Stimulated activated naive B cell treated with anti-CD40 and anti-IgM and Interleukin-4, amounts not matched to agents 10 μg/mL and 1 μg/mL and 100 μg/mL, for 72 hours (primary cell): ENCODE measurements at regions not wholly inside any gene's neighbourhood (a gene's known extent, or its start where the extent isn't known, plus 50 kb on each side); places are given as distances from the start of the nearest gene placed in this dataset.

Experiments
- ATAC-seq, 2 donors: fragments of 150-1000 bp; cut with Tn5 transposase; replicated peaks; 2 replicates each; pipeline ENCODE4 v1.10.0; 2021; ENCODE audit warnings: moderate library complexity in 1 of 2
- DNase-seq: peaks from one replicate; pipeline ENCODE4 v3.0.0; 2021
- H3K27ac Mint-ChIP-seq: one replicate; pipeline ENCODE4 v1.8.0; 2022; ENCODE audit warnings: mild to moderate bottlenecking, mixed read lengths
- H3K27me3 Mint-ChIP-seq, 2 donors: one replicate each; pipeline ENCODE4 v1.8.0; 2022; ENCODE audit warnings: mixed read lengths in 2 of 2
- H3K36me3 Mint-ChIP-seq, 2 donors: one replicate each; pipeline ENCODE4 v1.8.0; 2022; ENCODE audit warnings: mixed read lengths in 2 of 2, mild to moderate bottlenecking in 1 of 2
- H3K4me1 Mint-ChIP-seq, 2 donors: one replicate each; pipeline ENCODE4 v1.8.0; 2022; ENCODE audit warnings: mixed read lengths in 2 of 2, mild to moderate bottlenecking in 1 of 2
- H3K4me3 Mint-ChIP-seq, 2 donors: one replicate each; pipeline ENCODE4 v1.8.0; 2022; ENCODE audit warnings: mild to moderate bottlenecking in 2 of 2, mixed read lengths in 2 of 2, moderate library complexity in 1 of 2
- H3K9me3 Mint-ChIP-seq, 2 donors: one replicate each; pipeline ENCODE4 v1.8.0; 2022; ENCODE audit warnings: mixed read lengths in 2 of 2, mild to moderate bottlenecking in 1 of 2

DNA sequence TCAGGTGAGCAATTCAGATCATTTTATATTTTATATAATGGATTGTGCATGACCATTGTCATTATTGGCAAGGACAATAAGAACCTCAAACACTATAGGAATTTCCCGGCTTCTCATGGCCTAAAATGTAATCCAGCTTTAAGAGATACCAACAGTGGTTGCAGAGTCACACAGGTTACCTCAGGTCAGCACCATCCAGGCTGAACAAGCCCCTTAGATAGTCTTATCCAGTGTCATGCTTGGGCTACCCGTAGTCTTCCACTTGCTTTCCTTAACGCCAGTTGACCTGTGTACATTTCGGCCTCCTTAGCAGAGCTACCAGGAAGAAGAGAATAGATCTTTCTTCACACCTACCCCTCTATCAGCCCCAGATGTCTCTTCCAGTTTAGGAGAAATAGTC lies 293.3 kb upstream of the SYT4 start:
- ATAC-seq = no peak
- Mint-ChIP-seq H3K9me3 (no peaks in the 10 kb centered on the region), H3K4me1 (no peaks in the 10 kb centered on the region), H3K4me3 (no peak overlapping the region), H3K36me3 (no peaks in the 10 kb centered on the region), H3K27ac (no peak overlapping the region), H3K27me3 (peaks cover 7 to 13% of the 10 kb centered on the region in 2 donors)
- no peak for DNase-seq

DNA sequence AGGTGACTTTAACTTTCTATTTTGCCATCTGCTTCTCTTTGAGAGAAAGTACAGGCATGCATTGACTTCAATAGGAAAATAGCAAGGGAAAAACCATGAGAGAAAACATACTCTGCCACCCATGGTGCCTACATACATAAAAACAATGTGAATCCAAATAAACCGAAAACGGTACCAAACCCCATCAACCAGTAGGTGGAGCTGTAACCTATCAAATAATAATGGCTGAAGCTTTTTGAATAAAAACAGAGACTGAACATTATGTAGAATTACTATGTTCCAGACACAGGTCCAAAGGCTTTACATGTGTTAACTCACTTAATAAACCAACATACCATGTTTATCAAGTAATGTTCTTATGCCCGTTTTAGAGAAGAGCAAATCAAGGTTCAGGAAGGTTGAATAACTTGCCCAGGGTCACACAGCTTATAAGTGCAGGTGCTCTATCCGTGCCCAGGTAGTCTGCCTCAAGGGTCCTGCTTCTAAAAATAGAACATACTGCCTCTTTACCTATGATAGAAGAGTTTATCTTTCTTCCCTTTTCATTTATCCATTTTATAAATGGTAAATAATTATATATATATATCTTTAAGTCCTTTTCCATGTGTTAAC lies 293.9 kb upstream of the SYT4 start:
- H3K27ac Mint-ChIP-seq = no peak overlapping the region
- DNase-seq = no peak
- ATAC-seq = peak in 1 of 2 donors; percentile 38
- no peak overlapping the region for H3K4me3 Mint-ChIP-seq
- H3K9me3 Mint-ChIP-seq = no peaks in the 10 kb centered on the region
- no peaks in the 10 kb centered on the region for H3K4me1 Mint-ChIP-seq
- H3K27me3 Mint-ChIP-seq = peaks cover 7 to 13% of the 10 kb centered on the region in 2 donors
- no peaks in the 10 kb centered on the region for H3K36me3 Mint-ChIP-seq

DNA sequence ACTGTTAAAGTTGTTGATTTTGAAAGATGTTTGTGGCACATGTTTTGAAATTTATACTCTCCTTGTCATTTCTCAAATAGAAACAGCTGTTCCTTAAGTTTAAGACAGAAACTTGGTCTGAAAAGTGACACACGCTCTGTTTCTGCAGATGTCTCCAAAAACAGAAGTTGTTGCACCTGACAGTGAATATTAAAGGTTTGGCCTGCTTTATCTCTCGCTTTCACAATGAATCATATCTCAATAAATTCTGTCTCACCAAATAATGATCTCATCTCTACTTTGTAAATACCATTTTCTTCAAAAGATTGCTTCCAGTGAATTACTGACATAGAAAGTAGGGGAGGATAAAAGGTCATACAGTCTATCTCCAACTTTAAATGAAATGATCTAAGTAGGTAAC lies 294.9 kb upstream of the SYT4 start:
- peaks cover 7 to 13% of the 10 kb centered on the region in 2 donors for H3K27me3 Mint-ChIP-seq
- peak; percentile 47 to 62 for ATAC-seq
- H3K36me3 Mint-ChIP-seq = no peaks in the 10 kb centered on the region
- H3K27ac Mint-ChIP-seq = no peak overlapping the region
- no peaks in the 10 kb centered on the region for H3K4me1 Mint-ChIP-seq
- no peaks in the 10 kb centered on the region for H3K9me3 Mint-ChIP-seq
- DNase-seq = no peak
- no peak overlapping the region for H3K4me3 Mint-ChIP-seq

DNA sequence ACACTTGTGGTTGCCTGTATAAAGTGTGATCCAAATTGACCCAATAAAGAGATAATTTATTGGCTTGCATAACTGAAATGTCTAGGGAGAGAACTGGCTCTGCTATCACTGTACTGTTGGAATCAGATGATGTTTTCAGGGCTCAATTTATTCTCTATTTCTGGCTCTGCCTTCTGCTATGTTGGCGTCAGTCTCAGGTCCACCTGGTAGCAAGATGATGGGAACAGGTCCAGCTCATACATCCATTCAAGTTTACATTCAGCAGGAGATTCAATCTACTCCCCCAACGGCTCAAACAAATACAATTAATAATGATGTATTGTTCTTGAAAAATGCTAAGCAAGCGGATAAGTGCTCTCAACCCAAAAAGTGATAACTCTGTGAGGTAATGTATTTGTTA lies 297.7 kb upstream of the SYT4 start:
- no peak for DNase-seq
- Mint-ChIP-seq H3K4me3 (no peak overlapping the region), H3K36me3 (no peaks in the 10 kb centered on the region), H3K27me3 (peaks cover 3 to 6% of the 10 kb centered on the region in 2 donors), H3K9me3 (no peaks in the 10 kb centered on the region), H3K27ac (no peak overlapping the region), H3K4me1 (no peaks in the 10 kb centered on the region)
- ATAC-seq = no peak

DNA sequence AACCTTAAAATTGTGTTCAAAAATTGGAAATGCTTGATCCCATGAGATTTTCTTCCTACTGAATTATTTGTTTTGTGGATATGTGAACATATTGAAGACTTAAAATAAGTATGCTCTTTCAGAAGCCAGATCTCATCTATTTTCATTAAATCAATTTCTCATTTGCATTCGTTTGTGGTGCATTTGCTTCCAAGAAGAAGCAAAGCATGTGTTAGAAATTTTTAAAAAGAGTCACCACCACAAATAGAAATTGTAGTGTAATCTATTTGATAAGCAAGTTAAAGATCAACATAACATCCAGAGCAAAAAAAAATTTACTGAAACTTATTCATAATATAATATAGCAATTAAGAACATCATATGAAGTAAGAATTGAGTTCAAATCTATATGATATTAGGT lies 300.9 kb upstream of the SYT4 start:
- no peak overlapping the region for H3K4me3 Mint-ChIP-seq
- no peak overlapping the region for H3K27ac Mint-ChIP-seq
- peaks cover 3 to 6% of the 10 kb centered on the region in 2 donors for H3K27me3 Mint-ChIP-seq
- DNase-seq (no peak), ATAC-seq (no peak)
- H3K9me3 Mint-ChIP-seq = no peaks in the 10 kb centered on the region
- H3K36me3 Mint-ChIP-seq = no peaks in the 10 kb centered on the region
- H3K4me1 Mint-ChIP-seq = no peaks in the 10 kb centered on the region

DNA sequence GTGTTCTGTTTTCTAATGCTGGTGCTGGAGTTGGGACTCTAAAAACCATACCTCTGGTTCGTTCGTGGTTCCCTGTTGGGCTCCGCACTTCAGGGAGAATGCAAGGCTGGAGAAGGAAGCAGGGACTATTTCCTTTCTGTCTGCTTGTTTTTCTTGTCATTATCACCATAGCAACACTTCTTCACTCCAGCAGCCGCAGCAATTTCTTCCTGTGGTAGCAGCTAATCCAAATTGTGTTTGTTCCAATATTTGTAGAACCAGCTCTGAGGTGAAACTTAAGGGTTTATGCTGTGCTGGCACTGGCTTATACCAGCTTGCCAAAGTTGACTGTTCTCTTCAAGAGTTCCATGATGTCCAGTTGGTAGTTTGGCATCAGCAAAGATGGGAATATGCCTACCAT lies 301.4 kb upstream of the SYT4 start:
- H3K9me3 Mint-ChIP-seq = no peaks in the 10 kb centered on the region
- ATAC-seq = no peak
- H3K27me3 Mint-ChIP-seq = peaks cover 3 to 5% of the 10 kb centered on the region in 2 donors

DNA sequence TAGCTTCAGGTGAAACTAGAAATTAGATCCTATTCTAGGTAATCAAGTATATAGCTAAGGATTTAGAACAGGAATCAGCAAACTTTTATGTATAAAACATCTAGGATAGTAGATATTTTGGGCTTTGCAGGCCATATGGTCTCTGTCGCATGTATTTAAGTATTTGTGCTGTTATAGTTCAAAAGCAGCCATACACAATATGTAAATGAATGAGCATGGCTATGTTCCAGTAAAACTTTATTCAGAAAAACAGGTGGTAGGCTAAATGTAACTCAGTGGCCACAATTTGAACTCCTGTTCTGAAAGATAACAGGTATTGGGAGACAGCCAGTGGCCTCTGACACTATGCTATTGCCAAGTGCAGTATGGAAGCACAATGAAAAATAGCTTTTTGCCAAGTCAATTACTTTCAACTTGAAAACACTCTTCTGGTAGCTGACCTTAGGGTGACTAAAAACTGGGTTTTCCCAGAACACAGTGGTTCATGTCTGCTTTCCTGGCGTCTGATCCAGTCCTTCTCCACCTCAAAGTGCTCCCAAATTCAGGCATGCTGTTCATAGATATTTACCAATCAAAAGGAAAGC lies 304.7 kb upstream of the SYT4 start:
- H3K9me3 Mint-ChIP-seq = no peaks in the 10 kb centered on the region
- no peaks in the 10 kb centered on the region for H3K36me3 Mint-ChIP-seq

More for the DNA sequence above, 301.4 kb upstream of the SYT4 start:
- no peak for DNase-seq
- Mint-ChIP-seq H3K36me3 (no peaks in the 10 kb centered on the region), H3K27ac (no peak overlapping the region), H3K4me1 (no peaks in the 10 kb centered on the region), H3K4me3 (no peak overlapping the region)

DNA sequence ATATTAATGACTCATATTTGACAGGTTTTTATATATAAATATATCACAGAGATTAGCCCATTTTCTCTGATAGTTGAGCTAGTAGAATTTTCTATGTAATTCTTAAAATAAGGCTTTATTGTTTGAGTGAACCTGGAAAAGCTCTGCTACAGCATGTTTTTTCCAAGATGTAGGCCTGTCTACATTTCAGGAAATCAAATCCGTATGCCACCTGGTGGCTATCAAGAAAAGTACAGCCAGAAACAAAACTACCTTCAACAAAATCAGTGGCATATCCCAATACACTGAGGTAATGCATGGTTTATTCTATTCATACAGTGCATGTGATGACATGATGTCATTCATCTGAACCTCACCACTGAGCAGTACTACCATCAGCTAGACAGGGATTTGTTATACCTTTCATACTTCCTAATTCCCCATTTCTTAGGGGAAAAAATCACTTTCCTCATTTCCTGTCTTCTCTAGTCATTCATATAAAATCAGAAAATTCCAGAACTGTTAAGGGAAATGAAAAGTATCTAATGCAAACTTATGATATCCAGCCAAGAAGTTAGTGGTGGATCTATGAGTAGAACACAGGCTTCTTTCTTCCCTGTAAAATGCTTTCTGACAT lies 310.4 kb upstream of the SYT4 start:
- no peaks in the 10 kb centered on the region for H3K36me3 Mint-ChIP-seq
- peak; percentile 65 to 67 for ATAC-seq

More for the DNA sequence above, 304.7 kb upstream of the SYT4 start:
- no peaks in the 10 kb centered on the region for H3K4me1 Mint-ChIP-seq
- no peak overlapping the region for H3K27ac Mint-ChIP-seq
- no peak overlapping the region for H3K4me3 Mint-ChIP-seq
- DNase-seq (no peak), ATAC-seq (no peak)
- H3K27me3 Mint-ChIP-seq = no peaks in the 10 kb centered on the region

DNA sequence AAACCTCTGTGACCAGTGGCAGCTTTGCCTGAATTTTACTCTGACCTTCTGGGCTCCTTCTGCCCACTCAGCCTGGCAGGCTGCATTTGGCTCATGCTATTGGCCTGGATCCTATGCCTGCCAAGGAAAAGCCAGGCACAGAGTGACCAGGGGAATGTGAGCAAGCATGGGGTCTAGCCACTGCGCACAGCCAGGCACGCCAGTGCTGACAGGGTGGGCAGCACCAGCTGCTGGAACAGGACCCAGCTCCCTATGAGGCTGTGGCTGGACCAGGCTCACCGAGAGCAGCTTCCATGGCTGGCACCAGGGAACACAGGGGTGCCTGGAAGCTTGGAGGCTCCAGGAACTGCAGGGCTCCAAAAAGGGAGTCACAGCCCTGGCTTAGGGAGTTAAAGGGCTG lies 311.5 kb upstream of the SYT4 start:
- H3K9me3 Mint-ChIP-seq = no peaks in the 10 kb centered on the region
- no peaks in the 10 kb centered on the region for H3K36me3 Mint-ChIP-seq

More for the DNA sequence above, 310.4 kb upstream of the SYT4 start:
- no peaks in the 10 kb centered on the region for H3K27me3 Mint-ChIP-seq
- no peaks in the 10 kb centered on the region for H3K4me1 Mint-ChIP-seq
- no peak overlapping the region for H3K4me3 Mint-ChIP-seq
- no peak overlapping the region for H3K27ac Mint-ChIP-seq
- no peak for DNase-seq
- no peaks in the 10 kb centered on the region for H3K9me3 Mint-ChIP-seq

DNA sequence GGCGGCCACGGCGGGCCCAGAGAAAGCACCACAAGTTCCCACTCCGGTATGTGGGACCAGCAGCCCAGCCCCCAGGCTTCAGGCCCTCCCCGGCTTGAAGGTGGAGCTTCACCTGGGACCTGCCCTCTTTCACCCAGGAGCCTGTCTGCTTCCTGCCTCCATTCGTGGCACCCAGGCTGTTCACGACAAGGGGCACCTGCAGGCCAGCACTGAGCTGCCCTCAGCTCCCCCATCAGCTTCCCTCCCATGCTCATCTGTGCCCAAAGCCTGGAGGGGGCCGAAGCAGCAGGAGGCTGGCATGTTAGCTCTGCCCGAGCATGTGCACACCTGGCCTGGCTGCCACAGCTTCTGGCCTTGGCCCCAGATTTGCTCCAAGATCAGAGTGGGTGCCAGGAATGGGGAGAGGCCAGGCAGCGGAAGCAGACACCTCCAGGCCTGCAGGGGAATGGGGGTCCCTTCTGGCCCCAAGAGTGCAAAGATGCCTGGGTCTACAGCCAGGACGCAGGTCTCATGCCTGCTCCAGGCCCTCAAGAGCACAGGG lies 312.4 kb upstream of the SYT4 start:
- no peaks in the 10 kb centered on the region for H3K9me3 Mint-ChIP-seq
- no peaks in the 10 kb centered on the region for H3K36me3 Mint-ChIP-seq
- no peak for ATAC-seq
- H3K27me3 Mint-ChIP-seq = no peaks in the 10 kb centered on the region
- DNase-seq = no peak
- no peak overlapping the region for H3K27ac Mint-ChIP-seq
- H3K4me1 Mint-ChIP-seq = no peaks in the 10 kb centered on the region
- H3K4me3 Mint-ChIP-seq = no peak overlapping the region

More for the DNA sequence above, 311.5 kb upstream of the SYT4 start:
- Mint-ChIP-seq H3K27me3 (no peaks in the 10 kb centered on the region), H3K4me1 (no peaks in the 10 kb centered on the region), H3K27ac (no peak overlapping the region), H3K4me3 (no peak overlapping the region)
- ATAC-seq = no peak
- DNase-seq = no peak

DNA sequence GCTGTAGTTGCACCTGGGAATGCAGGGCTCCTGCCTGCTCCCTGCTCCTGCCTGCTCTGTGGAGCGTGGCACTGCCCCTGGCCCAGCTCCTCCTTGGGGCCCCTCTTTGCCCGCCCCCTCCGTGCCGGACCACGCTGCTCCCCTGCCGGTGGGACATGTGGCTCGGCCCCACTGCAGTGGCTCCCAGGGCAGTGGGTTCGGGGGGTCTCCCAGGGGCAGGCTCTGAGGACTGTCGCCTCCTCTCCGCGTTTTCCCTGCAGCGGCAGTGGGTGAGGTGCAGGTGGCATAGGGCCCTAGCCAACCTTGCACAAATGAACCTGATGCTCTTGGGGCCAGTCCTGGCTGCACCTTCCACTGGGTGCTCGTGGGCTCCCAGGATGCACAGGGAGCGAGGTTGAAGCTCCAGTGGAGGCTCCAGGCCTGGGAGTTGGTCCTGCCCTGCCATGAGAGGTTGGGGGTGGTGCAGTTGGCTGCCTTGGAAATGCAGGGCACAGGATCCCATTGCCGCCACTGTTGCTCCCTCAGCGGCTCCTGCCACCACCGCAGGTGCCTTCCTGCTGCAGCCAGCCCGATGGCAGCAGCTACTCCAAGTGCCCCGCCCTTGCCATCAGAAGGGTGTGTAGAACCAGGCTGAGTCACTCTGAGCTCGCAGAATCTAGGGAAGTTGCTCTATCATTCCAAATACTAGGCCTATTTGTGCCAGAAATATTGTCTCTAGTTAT lies 313.1 kb upstream of the SYT4 start:
- H3K4me1 Mint-ChIP-seq = no peaks in the 10 kb centered on the region
- no peak for ATAC-seq
- no peaks in the 10 kb centered on the region for H3K9me3 Mint-ChIP-seq
- no peaks in the 10 kb centered on the region for H3K36me3 Mint-ChIP-seq
- no peak overlapping the region for H3K4me3 Mint-ChIP-seq
- no peaks in the 10 kb centered on the region for H3K27me3 Mint-ChIP-seq
- H3K27ac Mint-ChIP-seq = no peak overlapping the region
- DNase-seq = no peak

DNA sequence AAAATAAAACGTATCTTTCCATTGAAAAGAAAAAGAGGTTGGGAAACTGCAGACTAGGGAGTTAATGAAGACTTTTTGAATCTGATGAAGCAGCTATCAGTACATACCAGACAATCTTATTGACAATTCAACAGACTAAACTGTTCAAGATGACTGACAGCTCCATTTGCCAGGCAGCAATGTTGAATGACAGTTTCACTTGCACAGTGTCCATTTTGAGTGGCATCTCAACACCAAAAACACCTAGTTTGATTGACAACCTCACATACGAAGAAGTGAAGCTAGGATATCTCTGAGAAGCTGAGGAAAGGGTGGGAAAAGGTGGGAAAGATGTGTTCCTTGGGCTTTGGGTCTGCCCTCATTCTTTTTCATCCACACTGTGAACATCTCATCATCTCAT lies 315.0 kb upstream of the SYT4 start:
- H3K36me3 Mint-ChIP-seq = no peaks in the 10 kb centered on the region
- H3K4me1 Mint-ChIP-seq = no peaks in the 10 kb centered on the region

DNA sequence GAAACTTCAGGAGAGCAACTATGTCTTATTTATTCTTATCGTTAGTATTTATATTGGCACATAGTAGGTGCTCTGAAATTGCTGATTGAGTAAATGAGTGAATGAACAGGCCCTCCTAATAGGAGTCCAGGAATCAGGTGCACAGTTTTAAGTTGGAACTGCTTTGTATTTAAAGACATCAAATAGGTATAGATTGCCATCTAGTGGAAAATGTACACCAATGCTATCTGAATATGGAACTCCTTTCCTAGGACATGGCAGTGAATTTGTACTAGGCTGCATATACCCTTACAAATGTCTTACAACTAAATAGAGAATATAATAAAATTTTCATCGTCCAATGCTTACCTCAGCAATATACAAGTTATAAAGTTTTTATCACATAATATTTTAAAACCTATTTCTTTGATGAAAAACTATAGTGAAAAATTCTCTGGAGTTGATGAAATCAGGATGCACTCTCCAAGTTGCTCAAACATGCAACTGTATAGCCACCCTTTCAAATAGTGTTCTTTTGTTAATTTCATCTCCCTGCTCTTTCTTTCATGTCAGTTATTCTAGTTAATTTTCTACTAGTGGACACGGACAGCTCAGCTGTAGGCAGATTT lies 318.9 kb upstream of the SYT4 start:
- H3K27ac Mint-ChIP-seq = no peak overlapping the region
- no peak overlapping the region for H3K4me3 Mint-ChIP-seq
- no peaks in the 10 kb centered on the region for H3K4me1 Mint-ChIP-seq
- H3K36me3 Mint-ChIP-seq = no peaks in the 10 kb centered on the region
- H3K9me3 Mint-ChIP-seq = no peaks in the 10 kb centered on the region
- ATAC-seq (peak; percentile 68 to 69), DNase-seq (no peak)
- peaks cover 0 to 7% of the 10 kb centered on the region in 2 donors for H3K27me3 Mint-ChIP-seq

More for the DNA sequence above, 315.0 kb upstream of the SYT4 start:
- ATAC-seq = no peak
- no peak for DNase-seq
- H3K27me3 Mint-ChIP-seq = no peaks in the 10 kb centered on the region
- H3K9me3 Mint-ChIP-seq = no peaks in the 10 kb centered on the region
- H3K27ac Mint-ChIP-seq = no peak overlapping the region
- no peak overlapping the region for H3K4me3 Mint-ChIP-seq

DNA sequence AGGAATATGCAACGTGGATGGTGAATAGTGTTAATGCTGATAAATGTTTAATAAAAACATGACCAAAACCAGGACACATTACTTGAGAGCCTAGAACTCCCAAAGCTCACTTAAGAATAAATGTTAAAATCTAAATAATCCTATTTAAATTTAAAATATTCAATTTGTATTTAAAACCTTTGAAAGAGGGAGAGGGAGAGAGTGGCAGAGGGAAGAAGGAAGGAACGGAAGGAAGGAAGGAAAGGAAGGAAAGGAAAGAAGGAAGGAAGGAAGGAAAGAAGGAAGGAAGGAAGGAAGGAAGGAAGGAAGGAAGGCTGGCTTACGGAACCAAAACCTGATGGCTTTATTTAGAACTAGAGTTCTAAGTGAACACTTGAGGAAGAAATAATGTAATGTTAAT lies 324.1 kb upstream of the SYT4 start:
- Mint-ChIP-seq H3K4me3 (no peak overlapping the region), H3K27me3 (peaks cover 0 to 7% of the 10 kb centered on the region in 2 donors), H3K36me3 (peaks cover 0 to 4% of the 10 kb centered on the region in 2 donors), H3K4me1 (no peaks in the 10 kb centered on the region), H3K9me3 (peaks cover 15 to 22% of the 10 kb centered on the region in 2 donors), H3K27ac (no peak overlapping the region)
- ATAC-seq (no peak), DNase-seq (no peak)
